ENCODE measurements at regions not wholly inside any gene's neighbourhood (a gene's known extent, or its start where the extent isn't known, plus 50 kb on each side); places are given as distances from the start of the nearest gene placed in this dataset.

GRCh38 chr5:107213025-107213424 is 457.7 kb downstream of the EFNA5 start:
- TF ChIP-seq EZH2 (IDR thresholded peaks at IDR 0.05) = no peak
- TF ChIP-seq POLR2AphosphoS5 (IDR thresholded peaks at IDR 0.05; ENCODE audit: borderline replicate concordance, low read depth, low read length) = no peak
- TF ChIP-seq FOXP2 (optimal IDR thresholded peaks at IDR 0.05; ENCODE audit: control extremely low read depth, extremely low read length, insufficient read depth) = no peak

Measured in SK-N-MC (cell line).